ENCODE measurements at regions not wholly inside any gene's neighbourhood (a gene's known extent, or its start where the extent isn't known, plus 50 kb on each side); places are given as distances from the start of the nearest gene placed in this dataset.

- TF ChIP-seq POLR2A (IDR thresholded peaks at IDR 0.05): no peak
- no peak for TF ChIP-seq CTCF (IDR thresholded peaks at IDR 0.05 in 8 of 11, conservative IDR thresholded peaks at IDR 0.05 in 3 of 11)
These were observed 221.2 kb upstream of the PSMD7 start for GRCh38 chr16:74075393-74075792.

All from spleen (tissue), 7 donors.